ENCODE measurements at regions not wholly inside any gene's neighbourhood (a gene's known extent, or its start where the extent isn't known, plus 50 kb on each side); places are given as distances from the start of the nearest gene placed in this dataset.

DNA sequence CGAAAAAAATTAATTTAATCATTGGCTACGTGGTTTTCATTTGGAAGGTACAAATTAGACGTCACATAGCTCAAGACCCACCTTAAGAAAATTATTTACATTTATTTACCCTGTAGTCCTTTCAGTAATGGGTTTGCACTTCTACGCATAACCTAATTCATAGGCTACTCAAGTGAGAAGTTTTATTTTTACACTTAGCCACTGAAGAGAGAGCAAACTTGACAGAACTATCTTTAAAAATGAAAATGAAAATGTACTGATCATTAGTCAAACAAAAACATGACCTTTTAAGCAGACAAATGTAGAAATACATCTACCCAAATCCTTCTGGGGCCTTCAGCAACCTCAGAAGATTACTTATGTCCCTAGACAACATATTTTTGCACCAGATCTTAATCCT is 269.4 kb upstream of the TTC14 start:
- H3K4me1 ChIP-seq = no peaks in the 10 kb centered on the region
- 83% methylated on average over 4 of the region's 4 CpGs for WGBS
- no peaks in the 10 kb centered on the region for H3K9me3 ChIP-seq
- TF ChIP-seq EP300 (IDR thresholded peaks at IDR 0.05) = no peak
- H3K36me3 ChIP-seq = no peaks in the 10 kb centered on the region
- DNase-seq (ENCODE audit: low spot score in 2 of 2) = no peak
- no peaks in the 10 kb centered on the region for H3K27me3 ChIP-seq
- H3K27ac ChIP-seq = no peak overlapping the region
- no peak overlapping the region for H3K4me3 ChIP-seq

DNA sequence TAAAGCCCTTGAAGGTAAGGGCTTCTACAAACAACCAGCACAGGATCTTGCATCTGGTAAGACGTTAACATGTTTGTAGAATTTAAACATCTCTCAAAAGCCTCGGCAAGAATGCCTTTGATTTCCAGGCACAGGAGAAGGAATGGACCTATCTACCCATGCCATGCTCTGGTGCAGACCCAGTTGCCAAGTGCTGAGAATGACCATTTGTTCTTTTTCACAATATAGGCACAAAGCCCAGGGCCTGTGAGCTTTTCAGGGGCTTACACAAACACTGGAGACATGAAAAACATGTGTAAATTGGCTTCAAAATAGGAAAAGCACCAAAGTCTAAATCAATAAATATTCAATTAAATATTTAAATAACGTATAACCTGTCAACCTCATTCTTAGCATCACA is 266.9 kb upstream of the TTC14 start:
- WGBS = 68% methylated on average over 3 of the region's 3 CpGs
- TF ChIP-seq POLR2AphosphoS5 (IDR thresholded peaks at IDR 0.05) (no peak), POLR2A (IDR thresholded peaks at IDR 0.05) (no peak), EP300 (IDR thresholded peaks at IDR 0.05) (no peak)
- TF ChIP-seq, protein P1, sequence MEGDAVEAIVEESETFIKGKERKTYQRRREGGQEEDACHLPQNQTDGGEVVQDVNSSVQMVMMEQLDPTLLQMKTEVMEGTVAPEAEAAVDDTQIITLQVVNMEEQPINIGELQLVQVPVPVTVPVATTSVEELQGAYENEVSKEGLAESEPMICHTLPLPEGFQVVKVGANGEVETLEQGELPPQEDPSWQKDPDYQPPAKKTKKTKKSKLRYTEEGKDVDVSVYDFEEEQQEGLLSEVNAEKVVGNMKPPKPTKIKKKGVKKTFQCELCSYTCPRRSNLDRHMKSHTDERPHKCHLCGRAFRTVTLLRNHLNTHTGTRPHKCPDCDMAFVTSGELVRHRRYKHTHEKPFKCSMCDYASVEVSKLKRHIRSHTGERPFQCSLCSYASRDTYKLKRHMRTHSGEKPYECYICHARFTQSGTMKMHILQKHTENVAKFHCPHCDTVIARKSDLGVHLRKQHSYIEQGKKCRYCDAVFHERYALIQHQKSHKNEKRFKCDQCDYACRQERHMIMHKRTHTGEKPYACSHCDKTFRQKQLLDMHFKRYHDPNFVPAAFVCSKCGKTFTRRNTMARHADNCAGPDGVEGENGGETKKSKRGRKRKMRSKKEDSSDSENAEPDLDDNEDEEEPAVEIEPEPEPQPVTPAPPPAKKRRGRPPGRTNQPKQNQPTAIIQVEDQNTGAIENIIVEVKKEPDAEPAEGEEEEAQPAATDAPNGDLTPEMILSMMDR (IDR thresholded peaks at IDR 0.05) = no peak
- no peaks in the 10 kb centered on the region for H3K36me3 ChIP-seq
- no peaks in the 10 kb centered on the region for H3K9me3 ChIP-seq
- H3K27ac ChIP-seq = no peak overlapping the region
- H3K4me3 ChIP-seq = no peak overlapping the region
- DNase-seq (ENCODE audit: low spot score in 2 of 2) = no peak
- no peaks in the 10 kb centered on the region for H3K4me1 ChIP-seq
- H3K27me3 ChIP-seq = no peaks in the 10 kb centered on the region

DNA sequence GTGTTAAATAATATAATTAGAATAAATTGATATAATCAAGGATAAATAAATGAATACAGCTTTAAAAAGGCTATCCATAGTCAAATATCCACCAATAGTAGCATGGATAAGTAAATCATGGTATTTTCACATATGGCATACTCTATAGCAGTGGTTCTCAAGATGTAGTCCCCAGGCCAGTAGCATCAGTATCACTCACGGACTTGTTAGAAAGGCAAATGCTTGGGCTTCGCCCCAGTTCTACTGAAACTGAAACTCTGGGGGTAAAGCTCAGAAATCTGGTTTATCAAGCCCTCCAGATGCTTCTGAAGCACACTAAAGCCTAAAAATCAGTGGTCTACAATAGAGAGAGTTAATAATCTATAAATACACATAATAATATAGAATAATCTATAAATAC is 261.6 kb upstream of the TTC14 start:
- Histone ChIP-seq H3K36me3 (no peaks in the 10 kb centered on the region), H3K4me3 (no peak overlapping the region), H3K9me3 (no peaks in the 10 kb centered on the region), H3K27me3 (no peaks in the 10 kb centered on the region), H3K27ac (no peak overlapping the region), H3K4me1 (no peaks in the 10 kb centered on the region)
- WGBS = 98% methylated on average over 2 of the region's 2 CpGs
- DNase-seq (ENCODE audit: low spot score in 2 of 2) = no peak
- TF ChIP-seq EP300 (IDR thresholded peaks at IDR 0.05) (no peak), POLR2A (IDR thresholded peaks at IDR 0.05) (no peak), POLR2AphosphoS5 (IDR thresholded peaks at IDR 0.05) (no peak)
- TF ChIP-seq, protein P1 (IDR thresholded peaks at IDR 0.05) = no peak

DNA sequence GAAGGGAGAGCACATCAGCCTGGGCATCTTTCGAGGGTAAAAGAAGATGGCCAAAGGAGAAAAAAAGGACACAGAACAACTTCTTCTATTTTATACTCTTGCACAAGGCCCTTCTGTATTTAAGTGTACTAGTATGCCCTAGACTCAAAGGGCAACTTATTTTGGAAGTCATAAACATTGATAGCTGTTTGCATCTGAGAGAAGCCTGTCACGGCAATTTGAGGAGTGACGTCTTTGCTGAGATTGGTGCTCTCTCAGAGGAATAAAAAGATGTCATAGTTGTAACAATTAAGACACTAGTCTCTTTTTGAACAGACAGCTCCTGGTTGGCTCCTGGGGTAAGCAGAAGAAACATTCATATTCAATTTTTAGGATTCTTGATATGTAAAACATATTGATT is 260.4 kb upstream of the TTC14 start:
- Histone ChIP-seq H3K4me1 (no peaks in the 10 kb centered on the region), H3K36me3 (no peaks in the 10 kb centered on the region), H3K9me3 (no peaks in the 10 kb centered on the region), H3K27ac (no peak overlapping the region), H3K4me3 (no peak overlapping the region), H3K27me3 (no peaks in the 10 kb centered on the region)
- DNase-seq (ENCODE audit: low spot score in 2 of 2) = no peak
- WGBS = 79% methylated on average over 3 of the region's 3 CpGs
- TF ChIP-seq EP300 (IDR thresholded peaks at IDR 0.05) (no peak), POLR2A (IDR thresholded peaks at IDR 0.05) (no peak), POLR2AphosphoS5 (IDR thresholded peaks at IDR 0.05) (no peak)
- TF ChIP-seq, protein P1 (IDR thresholded peaks at IDR 0.05) = no peak

DNA sequence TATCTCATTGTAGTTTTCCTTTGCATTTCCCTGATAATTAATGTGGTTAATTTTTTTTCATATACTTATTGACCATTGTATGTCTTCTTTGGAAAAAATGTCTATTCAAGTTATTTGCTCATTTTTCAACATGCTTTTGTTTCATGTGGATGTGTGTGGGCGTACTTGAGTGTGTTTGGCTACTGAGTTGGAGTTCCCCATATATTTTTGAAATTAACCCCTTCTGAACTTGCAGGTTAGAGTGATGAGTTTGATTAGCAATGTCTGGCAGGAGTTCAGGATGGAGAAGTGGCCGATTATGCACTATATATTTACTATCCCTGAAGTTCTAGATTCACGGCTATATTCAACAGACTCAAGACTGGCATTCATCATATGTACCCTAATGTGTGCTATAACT is 250.4 kb upstream of the TTC14 start:
- no peaks in the 10 kb centered on the region for H3K4me1 ChIP-seq
- H3K27me3 ChIP-seq = no peaks in the 10 kb centered on the region
- H3K27ac ChIP-seq = no peak overlapping the region
- TF ChIP-seq POLR2A (IDR thresholded peaks at IDR 0.05) (no peak), EP300 (IDR thresholded peaks at IDR 0.05) (no peak), POLR2AphosphoS5 (IDR thresholded peaks at IDR 0.05) (no peak)
- TF ChIP-seq, protein P1 (IDR thresholded peaks at IDR 0.05) = no peak
- H3K4me3 ChIP-seq = no peak overlapping the region
- WGBS = 89% methylated on average over 3 of the region's 3 CpGs
- DNase-seq (ENCODE audit: low spot score in 2 of 2) = no peak
- H3K9me3 ChIP-seq = no peaks in the 10 kb centered on the region
- no peaks in the 10 kb centered on the region for H3K36me3 ChIP-seq

DNA sequence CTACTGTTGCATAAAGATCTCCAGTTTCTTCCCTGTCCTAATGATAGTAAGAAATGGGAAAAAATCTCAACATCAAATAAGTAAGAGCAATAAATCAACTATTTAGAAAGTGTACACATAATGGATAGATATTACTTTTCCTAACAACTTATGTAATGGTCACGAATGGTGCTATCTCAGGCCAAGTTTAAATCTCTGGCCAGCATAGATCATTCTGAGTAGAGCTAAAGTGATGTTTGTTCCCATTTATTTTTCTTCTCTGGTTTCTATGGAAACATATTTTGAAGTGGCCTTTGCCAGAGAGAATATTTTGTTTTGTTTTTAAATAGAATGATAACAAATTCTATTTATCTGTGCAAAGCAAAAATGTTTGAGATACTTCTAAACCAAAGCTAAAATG is 249.7 kb upstream of the TTC14 start:
- TF ChIP-seq, protein P1 (IDR thresholded peaks at IDR 0.05) = no peak
- no peak for TF ChIP-seq POLR2A (IDR thresholded peaks at IDR 0.05)
- TF ChIP-seq EP300 (IDR thresholded peaks at IDR 0.05) = no peak
- TF ChIP-seq POLR2AphosphoS5 (IDR thresholded peaks at IDR 0.05) = no peak
- Histone ChIP-seq H3K27ac (no peak overlapping the region), H3K9me3 (no peaks in the 10 kb centered on the region), H3K36me3 (no peaks in the 10 kb centered on the region), H3K4me3 (no peak overlapping the region), H3K4me1 (no peaks in the 10 kb centered on the region), H3K27me3 (no peaks in the 10 kb centered on the region)
- DNase-seq (ENCODE audit: low spot score in 2 of 2) = no peak
- 56% methylated on average over 1 of the region's 1 CpG for WGBS

All from suprapubic skin (tissue), 4 donors.